ENCODE measurements at regions not wholly inside any gene's neighbourhood (a gene's known extent, or its start where the extent isn't known, plus 50 kb on each side); places are given as distances from the start of the nearest gene placed in this dataset.

DNA sequence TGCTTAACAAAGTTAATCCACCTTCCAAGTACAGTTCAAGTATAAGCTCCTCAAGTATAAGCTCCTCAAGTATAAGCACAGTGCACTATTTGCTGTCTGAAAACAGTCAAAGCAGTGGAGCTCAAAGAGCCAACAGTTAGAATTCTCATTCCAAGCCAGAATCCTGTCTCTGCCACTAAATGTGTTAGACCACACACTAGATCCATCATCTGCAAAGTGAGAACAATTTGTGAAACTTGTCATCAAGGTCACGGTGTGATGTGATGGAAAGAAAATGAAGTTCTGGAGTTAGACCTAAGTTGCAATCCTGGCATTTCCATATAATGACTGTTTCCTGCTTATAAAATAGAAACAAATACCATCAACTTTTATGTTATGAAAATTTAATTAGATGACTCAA, 602.5 kb downstream of the TNS3 start:
- TF ChIP-seq CTCF (IDR thresholded peaks at IDR 0.05), result no peak
- no peak for TF ChIP-seq POLR2A (IDR thresholded peaks at IDR 0.05)
